Muscle of arm (tissue), 1 donor: ENCODE measurements at regions not wholly inside any gene's neighbourhood (a gene's known extent, or its start where the extent isn't known, plus 50 kb on each side); places are given as distances from the start of the nearest gene placed in this dataset.

ENCODE experiments used
- DNase-seq: peaks from one replicate; pipeline ENCODE4 v3.0.0-alpha.2; 2013

DNA sequence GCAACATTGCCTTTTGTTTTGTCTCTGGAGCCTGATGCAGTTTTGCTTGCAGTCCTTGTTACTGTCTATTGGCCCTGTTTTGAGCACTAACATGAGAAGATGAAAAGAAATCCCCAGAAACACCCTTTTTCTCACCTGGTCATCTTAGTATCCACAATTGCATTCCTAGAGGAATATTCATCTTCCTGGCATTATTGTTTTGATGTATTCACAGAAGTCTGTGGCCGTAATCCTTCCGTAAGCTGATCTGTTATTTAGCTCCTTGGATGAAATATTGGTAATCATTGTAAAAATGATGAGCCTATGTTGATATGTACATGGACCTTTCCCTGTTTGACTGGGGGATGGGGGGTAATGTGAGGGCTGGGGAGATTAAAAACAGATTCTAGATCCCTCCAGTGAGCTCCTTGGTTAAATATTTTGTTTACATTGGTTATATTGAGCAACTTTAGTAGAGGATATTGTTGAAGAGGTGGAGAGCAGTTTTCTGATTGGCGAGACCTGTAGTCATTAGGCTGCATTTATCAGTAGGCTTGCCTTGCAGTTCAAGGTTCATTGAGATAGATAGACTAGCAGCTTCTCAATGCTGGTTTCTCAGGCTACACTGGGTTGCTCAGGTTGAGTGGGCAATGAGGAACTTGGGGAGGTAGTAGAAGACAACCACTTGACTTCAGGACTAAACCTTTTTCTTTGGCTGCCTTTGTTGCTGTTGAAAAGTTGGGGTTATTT is 117.5 kb downstream of the MACIR start:
- DNase-seq: no peak

GRCh38 chr5:103375350-103375749 is 116.8 kb downstream of the MACIR start:
- no peak for DNase-seq

- DNase-seq: no peak
Observed at GRCh38 chr5:103374473-103374963, 116.0 kb downstream of the MACIR start.

GRCh38 chr5:103373597-103374472 is 115.3 kb downstream of the MACIR start:
- DNase-seq: no peak

GRCh38 chr5:103371046-103371607 is 112.6 kb downstream of the MACIR start:
- DNase-seq: no peak

- no peak for DNase-seq
Observed at GRCh38 chr5:103369125-103370120, 110.9 kb downstream of the MACIR start.

DNA sequence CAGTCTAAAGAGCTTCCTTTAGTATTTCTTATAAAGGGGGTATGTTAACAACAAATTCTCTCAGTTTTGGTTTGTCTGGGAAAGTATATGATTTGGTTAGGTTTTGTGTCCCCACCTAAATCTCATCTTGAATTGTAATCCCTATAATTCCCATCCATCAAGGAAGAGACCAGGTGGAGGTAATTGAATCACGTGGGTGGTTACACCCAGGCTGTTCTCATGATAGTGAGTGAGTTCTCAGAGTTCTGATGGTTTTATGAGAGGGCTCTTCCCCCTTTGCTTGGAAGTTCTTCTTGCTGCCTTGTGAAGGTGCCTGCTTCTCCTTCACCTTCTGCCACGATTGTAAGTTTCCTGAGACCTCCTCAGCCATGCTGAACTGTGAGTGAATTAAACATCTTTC is 109.1 kb downstream of the MACIR start:
- DNase-seq: no peak

DNA sequence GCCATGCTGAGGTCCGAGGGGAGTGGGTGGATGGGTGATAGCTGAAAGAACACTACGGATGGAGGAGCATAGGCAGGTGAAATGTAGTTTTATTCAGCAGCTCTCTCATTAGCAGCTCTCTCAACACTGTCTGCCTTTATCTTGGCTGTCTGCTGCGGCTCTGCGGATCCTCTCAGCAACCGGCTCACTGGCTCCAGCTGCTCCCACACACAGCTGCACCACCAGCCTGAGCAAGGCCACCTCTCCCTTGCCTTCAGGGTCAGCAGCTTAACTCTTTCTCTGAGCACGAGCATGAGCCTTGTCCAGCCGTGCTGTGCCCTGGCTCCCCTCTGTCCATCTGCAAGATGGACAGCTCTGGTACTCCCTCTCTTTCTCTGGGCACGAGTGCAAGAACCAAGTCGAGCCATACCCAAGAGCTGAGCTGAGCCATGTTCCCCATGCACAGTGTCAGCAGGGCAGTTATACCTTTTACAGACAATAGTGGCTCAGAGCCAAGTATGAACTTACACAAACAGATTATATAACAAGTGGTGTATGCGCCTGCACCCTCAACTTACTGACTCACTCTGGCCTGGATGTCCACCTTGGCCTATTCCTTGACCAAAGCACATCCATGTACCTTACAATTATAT is 108.5 kb downstream of the MACIR start:
- DNase-seq: no peak

GRCh38 chr5:103364074-103364473 is 105.5 kb downstream of the MACIR start:
- no peak for DNase-seq

- no peak for DNase-seq
Observed at GRCh38 chr5:103362211-103362610, 103.6 kb downstream of the MACIR start.

- no peak for DNase-seq
Observed at GRCh38 chr5:103360475-103360874, 101.9 kb downstream of the MACIR start.

- DNase-seq: no peak
Observed at GRCh38 chr5:103358305-103358995, 99.9 kb downstream of the MACIR start.

DNA sequence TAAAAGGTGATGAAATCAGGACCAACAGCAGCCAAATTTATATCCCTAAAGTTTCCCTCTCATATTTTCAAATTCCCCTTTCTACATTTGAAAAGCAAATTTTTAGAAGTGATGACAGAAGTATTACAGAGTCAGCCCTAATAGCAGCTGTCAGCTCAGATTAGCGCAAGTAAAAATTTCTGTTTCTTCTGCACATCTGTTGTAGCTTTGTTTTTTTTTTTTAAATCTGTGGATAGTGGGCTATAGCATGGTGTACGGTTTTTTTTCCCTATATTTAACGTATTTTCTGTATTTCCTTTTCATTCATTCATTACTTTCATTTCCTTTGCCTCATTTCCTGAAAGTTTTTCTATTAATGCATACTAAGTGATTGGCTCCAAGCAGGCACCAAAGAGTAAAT is 99.1 kb downstream of the MACIR start:
- DNase-seq: no peak

DNA sequence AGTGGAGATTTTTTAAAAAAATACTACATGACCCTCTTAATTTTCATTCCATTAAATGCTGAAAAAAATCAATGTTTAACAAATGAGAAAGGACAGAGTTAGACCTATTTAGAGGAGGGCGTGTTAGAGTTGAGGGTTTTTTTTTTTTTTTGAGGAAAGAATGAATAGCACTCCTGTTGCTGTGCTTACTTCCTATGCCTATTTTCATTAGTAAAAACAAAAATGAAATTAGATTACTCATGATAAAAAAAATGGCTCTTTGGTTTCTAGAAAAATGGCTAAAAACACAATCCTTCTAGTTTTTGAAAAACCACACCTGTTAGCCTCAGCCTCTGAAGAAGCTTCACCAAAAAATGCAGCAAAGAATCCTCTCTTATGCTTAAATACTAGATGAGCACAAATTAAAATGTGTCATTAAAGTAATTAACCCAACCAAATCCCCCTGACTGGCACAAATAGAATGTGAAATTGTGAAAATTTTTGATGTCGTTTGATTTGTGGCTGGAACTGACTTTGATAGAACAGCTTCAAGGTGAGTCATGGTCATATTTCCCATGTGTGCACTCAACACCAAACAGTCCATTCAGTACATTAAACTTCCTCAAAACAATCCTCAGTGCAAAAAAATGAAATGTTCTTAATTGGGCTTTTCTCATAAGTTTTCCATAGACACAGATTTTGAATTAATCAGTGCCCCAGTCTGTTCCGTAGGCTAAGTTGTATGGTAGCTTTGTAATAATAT is 98.0 kb downstream of the MACIR start:
- no peak for DNase-seq

- no peak for DNase-seq
Observed at GRCh38 chr5:103355579-103355978, 97.0 kb downstream of the MACIR start.

GRCh38 chr5:103354446-103354845 is 95.9 kb downstream of the MACIR start:
- DNase-seq: no peak

DNA sequence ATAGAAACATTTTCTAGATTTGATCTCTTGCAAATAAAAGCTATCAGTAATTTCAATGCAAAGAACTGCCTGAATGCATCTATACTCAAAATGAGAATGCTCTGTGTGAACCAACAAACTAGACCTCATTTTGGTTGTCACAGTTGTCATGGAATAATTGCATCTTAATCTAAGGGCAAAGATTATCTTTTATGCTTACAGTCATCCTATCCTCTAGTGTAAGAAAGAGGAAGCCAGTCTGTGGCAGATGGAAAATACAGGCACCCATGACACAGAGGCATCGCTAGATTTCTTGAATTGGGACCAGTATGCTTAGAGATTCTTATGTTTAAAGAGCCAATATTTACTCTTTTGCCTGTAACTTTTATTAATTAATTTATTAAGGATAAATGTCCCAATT is 95.0 kb downstream of the MACIR start:
- DNase-seq: no peak

GRCh38 chr5:103347716-103348423 is 89.3 kb downstream of the MACIR start:
- DNase-seq: no peak
